Heart left ventricle (tissue), 13 donors: ENCODE measurements at regions not wholly inside any gene's neighbourhood (a gene's known extent, or its start where the extent isn't known, plus 50 kb on each side); places are given as distances from the start of the nearest gene placed in this dataset.

Experiments
- POLR2A ChIP-seq, 2 donors: fragments of 450-650 bp; IDR thresholded peaks; one replicate each; pipeline ENCODE4 v1.6.1; 2017; ENCODE audit warnings: antibody characterized with exemption in 2 of 2, mild to moderate bottlenecking in 2 of 2, moderate library complexity in 2 of 2
- TF ChIP-seq, protein P1 (sequence below), 12 donors: fragments of 200-600 bp; sonication (generic) in 4 of 12; IDR thresholded peaks; one replicate each; pipeline versions ENCODE4 v1.5.0 to v1.8.0; 2018 to 2022; ENCODE audit warnings: antibody characterized with exemption in 12 of 12, mild to moderate bottlenecking in 5 of 12
- donor health status: ischemic (EF 13 %, LVEDD 7.1; RV severe dilation, severe dysfunction).
- donor health status: DM: no; HTN: yes; CAD: no.
- donor health status: DM: no; HTN: no; CAD: no.
- donor health status: ischemic (EF 25% LVEDD 6.9; RV normal size, moderate dysfunction).
- donor health status: ischemic (EF 25% LVEDD 5.7; RV mildly dilated, moderate dysfunction).
- donor health status: ischemic (EF 35%, LVEDD 5.7; RV mildly dilated, moderate dysfunction).
- donor health status: nonischemic (EF 11% LVEDD 7.7; RV severe dilation, severe dysfunction).
- donor health status: DM: yes; HTN: yes; CAD: no.
- donor health status: PGD.
- donor health status: ischemic (EF 29% LVEDD 5.4; RV normal size, mild dysfunction).
- donor health status: nonischemic (EF 23%, LVEDD 6.1; RV moderate dilation, normal function).

GRCh38 chr3:184459355-184459754 is 79.5 kb downstream of the CHRD start:
- TF ChIP-seq, protein P1, sequence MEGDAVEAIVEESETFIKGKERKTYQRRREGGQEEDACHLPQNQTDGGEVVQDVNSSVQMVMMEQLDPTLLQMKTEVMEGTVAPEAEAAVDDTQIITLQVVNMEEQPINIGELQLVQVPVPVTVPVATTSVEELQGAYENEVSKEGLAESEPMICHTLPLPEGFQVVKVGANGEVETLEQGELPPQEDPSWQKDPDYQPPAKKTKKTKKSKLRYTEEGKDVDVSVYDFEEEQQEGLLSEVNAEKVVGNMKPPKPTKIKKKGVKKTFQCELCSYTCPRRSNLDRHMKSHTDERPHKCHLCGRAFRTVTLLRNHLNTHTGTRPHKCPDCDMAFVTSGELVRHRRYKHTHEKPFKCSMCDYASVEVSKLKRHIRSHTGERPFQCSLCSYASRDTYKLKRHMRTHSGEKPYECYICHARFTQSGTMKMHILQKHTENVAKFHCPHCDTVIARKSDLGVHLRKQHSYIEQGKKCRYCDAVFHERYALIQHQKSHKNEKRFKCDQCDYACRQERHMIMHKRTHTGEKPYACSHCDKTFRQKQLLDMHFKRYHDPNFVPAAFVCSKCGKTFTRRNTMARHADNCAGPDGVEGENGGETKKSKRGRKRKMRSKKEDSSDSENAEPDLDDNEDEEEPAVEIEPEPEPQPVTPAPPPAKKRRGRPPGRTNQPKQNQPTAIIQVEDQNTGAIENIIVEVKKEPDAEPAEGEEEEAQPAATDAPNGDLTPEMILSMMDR (IDR thresholded peaks at IDR 0.05): no peak
- TF ChIP-seq POLR2A (IDR thresholded peaks at IDR 0.05): no peak
